CD4-positive, alpha-beta memory T cell (primary cell): ENCODE measurements at regions not wholly inside any gene's neighbourhood (a gene's known extent, or its start where the extent isn't known, plus 50 kb on each side); places are given as distances from the start of the nearest gene placed in this dataset.

ENCODE experiments used
- CTCF ChIA-PET: fragments of 350-600 bp; sonication (Branson Sonifier 250); formaldehyde crosslinking; loops from one replicate; lab custom pipeline; 2021; ENCODE audit warnings: inconsistent platforms; ENCODE audit not compliant: partially characterized antibody; lab: Charles Lee
- POLR2A ChIA-PET: fragments of 350-600 bp; sonication (Branson Sonifier 250); formaldehyde crosslinking; loops from one replicate; lab custom pipeline; 2021; ENCODE audit not compliant: partially characterized antibody; lab: Charles Lee
- DNase-seq, 5 donors: peaks; one replicate each; pipeline versions ENCODE4 v3.0.0 to v3.0.0-alpha.2; 2020 to 2022; ENCODE audit warnings: mixed read lengths in 1 of 5
- H3K27ac ChIP-seq: one replicate; pipeline ENCODE4 v1.7.0; 2013; ENCODE audit warnings: low read depth, low read length
- H3K27me3 ChIP-seq: 2 replicates; pipeline ENCODE4 v1.7.0; 2013; ENCODE audit warnings: mild to moderate bottlenecking, low read length, moderate library complexity; ENCODE audit not compliant: insufficient read depth
- H3K36me3 ChIP-seq: 2 replicates; pipeline ENCODE4 v1.7.0; 2013; ENCODE audit warnings: mild to moderate bottlenecking, low read length, moderate library complexity; ENCODE audit not compliant: insufficient read depth
- H3K4me1 ChIP-seq: 2 replicates; pipeline ENCODE4 v1.7.0; 2013; ENCODE audit warnings: mild to moderate bottlenecking, low read length, moderate library complexity; ENCODE audit not compliant: insufficient read depth
- H3K4me3 ChIP-seq, 2 donors: one replicate each; pipeline ENCODE4 v1.7.0; 2013; ENCODE audit warnings: low read length in 2 of 2, mild to moderate bottlenecking in 1 of 2
- H3K9me3 ChIP-seq, 2 donors: one replicate each; pipeline ENCODE4 v1.7.0; 2013; ENCODE audit warnings: low read length in 2 of 2, control low read depth in 1 of 2; ENCODE audit not compliant: control insufficient read depth in 1 of 2
- H3K27ac Mint-ChIP-seq, 7 donors: one replicate each; pipeline ENCODE4 v1.8.0; 2020 to 2021; ENCODE audit warnings: mixed read lengths in 7 of 7, mild to moderate bottlenecking in 6 of 7, inconsistent platforms in 3 of 7, moderate library complexity in 3 of 7
- H3K27me3 Mint-ChIP-seq, 2 donors: one replicate each; pipeline ENCODE4 v1.8.0; 2020 to 2021; ENCODE audit warnings: mixed read lengths in 2 of 2
- H3K36me3 Mint-ChIP-seq, 2 donors: one replicate each; pipeline ENCODE4 v1.8.0; 2020 to 2021; ENCODE audit warnings: mixed read lengths in 2 of 2, inconsistent platforms in 1 of 2, mild to moderate bottlenecking in 1 of 2
- H3K4me1 Mint-ChIP-seq, 4 donors: one replicate each; pipeline ENCODE4 v1.8.0; 2020 to 2021; ENCODE audit warnings: mixed read lengths in 4 of 4, mild to moderate bottlenecking in 1 of 4
- H3K4me3 Mint-ChIP-seq, 8 donors: one replicate each; pipeline ENCODE4 v1.8.0; 2020 to 2021; ENCODE audit warnings: mixed read lengths in 8 of 8, mild to moderate bottlenecking in 7 of 8, moderate library complexity in 6 of 8, inconsistent platforms in 3 of 8
- H3K9me3 Mint-ChIP-seq, 8 donors: one replicate each; pipeline ENCODE4 v1.8.0; 2020 to 2021; ENCODE audit warnings: mixed read lengths in 8 of 8, mild to moderate bottlenecking in 5 of 8, inconsistent platforms in 3 of 8, moderate library complexity in 1 of 8
- intact Hi-C: fragments of 100-400 bp; cut with micrococcal nuclease; formaldehyde crosslinking; loops from one replicate; pipeline ENCODE4 v1.15.1; 2023

DNA sequence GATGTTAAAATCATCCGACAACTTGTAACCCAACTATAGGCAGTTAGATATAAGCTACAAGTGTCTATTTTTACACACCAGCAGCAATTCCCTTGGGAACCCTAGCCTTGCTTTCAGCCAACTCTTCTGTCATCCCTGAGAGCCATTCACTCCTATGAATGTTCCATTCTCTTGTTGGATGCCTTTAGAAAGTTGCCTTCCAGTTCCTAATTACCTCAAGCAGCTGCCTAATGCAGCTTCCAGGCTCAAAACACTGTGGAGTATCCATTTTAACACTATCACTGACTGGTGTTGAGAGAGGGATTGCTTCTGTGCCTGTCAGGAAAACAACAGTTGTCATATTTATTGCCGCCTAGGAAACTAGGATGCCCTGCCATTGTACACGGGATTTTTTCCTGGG, 402.0 kb upstream of the ACVR2A start:
- CTCF ChIA-PET = no interaction called here
- Histone ChIP-seq H3K4me3 (no peak overlapping the region), H3K9me3 (no peaks in the 10 kb centered on the region), H3K27me3 (no peaks in the 10 kb centered on the region), H3K27ac (no peak overlapping the region), H3K36me3 (no peaks in the 10 kb centered on the region), H3K4me1 (no peaks in the 10 kb centered on the region)
- Mint-ChIP-seq H3K27me3 (no peaks in the 10 kb centered on the region), H3K27ac (no peak overlapping the region), H3K4me3 (no peak overlapping the region), H3K9me3 (peaks cover 0 to 3% (median 0%) of the 10 kb centered on the region in 8 donors), H3K4me1 (peaks cover 0 to 1% (median 0%) of the 10 kb centered on the region in 4 donors), H3K36me3 (no peaks in the 10 kb centered on the region)
- POLR2A ChIA-PET = no interaction called here
- intact Hi-C loops = loop anchor here (10.0 kb wide), 1 partner anchor 148 kb away; no protein-coding TSS in a partner anchor
- no peak for DNase-seq

- no peak for DNase-seq
- Mint-ChIP-seq H3K4me3 (no peak overlapping the region), H3K4me1 (peaks cover 0 to 2% (median 0%) of the 10 kb centered on the region in 4 donors), H3K36me3 (no peaks in the 10 kb centered on the region), H3K27me3 (no peaks in the 10 kb centered on the region), H3K27ac (peak overlapping the region in 1 of 7 donors; percentile 13), H3K9me3 (peaks cover 0 to 3% (median 0%) of the 10 kb centered on the region in 8 donors)
- intact Hi-C loops = loop anchor here (10.0 kb wide), 1 partner anchor 146 kb away; no protein-coding TSS in a partner anchor
- Histone ChIP-seq H3K9me3 (no peaks in the 10 kb centered on the region), H3K27ac (no peak overlapping the region), H3K36me3 (no peaks in the 10 kb centered on the region), H3K27me3 (no peaks in the 10 kb centered on the region), H3K4me3 (no peak overlapping the region), H3K4me1 (no peaks in the 10 kb centered on the region)
- ChIA-PET CTCF (no interaction called here), POLR2A (no interaction called here)
These were observed 403.6 kb upstream of the ACVR2A start for GRCh38 chr2:147441182-147441581.

DNA sequence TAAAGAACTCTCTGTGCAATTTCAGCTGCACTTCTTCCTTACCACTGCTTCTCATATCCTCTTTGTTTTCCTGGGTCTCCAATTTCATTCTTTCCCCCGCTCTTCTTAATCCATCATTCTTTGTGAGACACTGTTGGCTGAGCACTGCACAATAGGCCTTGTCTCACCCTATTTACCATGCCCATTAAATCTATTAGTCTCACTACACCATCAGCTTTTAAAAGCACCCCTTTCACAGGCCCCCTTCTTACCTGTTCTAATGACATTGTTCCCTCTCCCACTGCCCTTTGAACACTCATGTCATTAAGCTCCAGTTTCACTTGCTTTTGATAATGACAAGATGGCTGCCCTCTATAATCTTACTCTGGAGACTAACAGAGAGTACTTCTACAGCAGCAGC, 404.1 kb upstream of the ACVR2A start:
- H3K4me3 ChIP-seq = no peak overlapping the region
- H3K36me3 ChIP-seq = no peaks in the 10 kb centered on the region
- no peaks in the 10 kb centered on the region for H3K27me3 Mint-ChIP-seq
- POLR2A ChIA-PET = no interaction called here
- no peak for DNase-seq
- CTCF ChIA-PET = no interaction called here
- H3K9me3 Mint-ChIP-seq = peaks cover 0 to 3% (median 0%) of the 10 kb centered on the region in 8 donors
- H3K27ac ChIP-seq = no peak overlapping the region
- H3K9me3 ChIP-seq = no peaks in the 10 kb centered on the region
- H3K27me3 ChIP-seq = no peaks in the 10 kb centered on the region
- intact Hi-C loops = loop anchor here (10.0 kb wide), 1 partner anchor 146 kb away; no protein-coding TSS in a partner anchor
- peaks cover 0 to 2% (median 0%) of the 10 kb centered on the region in 4 donors for H3K4me1 Mint-ChIP-seq
- H3K27ac Mint-ChIP-seq = peak overlapping the region in 3 of 7 donors; percentile 6 to 24 (median 12)
- H3K4me3 Mint-ChIP-seq = no peak overlapping the region
- no peaks in the 10 kb centered on the region for H3K4me1 ChIP-seq
- no peaks in the 10 kb centered on the region for H3K36me3 Mint-ChIP-seq

DNA sequence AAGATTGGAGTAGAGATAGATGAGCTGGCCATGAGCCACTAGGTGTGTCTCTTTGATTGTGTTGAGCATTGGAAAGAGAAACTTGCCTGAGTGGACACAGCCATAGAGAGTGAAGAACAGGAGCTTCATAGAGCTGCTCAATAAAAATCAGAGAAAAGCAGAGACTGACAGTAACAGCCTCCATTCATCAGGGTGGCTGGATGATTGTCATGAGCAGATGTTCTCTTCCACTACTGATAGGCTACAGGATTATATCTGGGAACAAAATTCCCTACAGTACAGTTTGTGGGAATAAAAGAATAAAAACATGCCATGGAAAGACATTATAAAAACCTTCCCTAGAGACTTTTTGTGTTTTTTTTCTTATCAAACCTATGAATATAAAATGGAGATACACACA, 404.8 kb upstream of the ACVR2A start:
- Mint-ChIP-seq H3K27ac (no peak overlapping the region), H3K4me1 (peaks cover 0 to 2% (median 0%) of the 10 kb centered on the region in 4 donors), H3K36me3 (no peaks in the 10 kb centered on the region), H3K4me3 (no peak overlapping the region), H3K27me3 (no peaks in the 10 kb centered on the region), H3K9me3 (peaks cover 0 to 3% (median 0%) of the 10 kb centered on the region in 8 donors)
- intact Hi-C loops = loop anchor here (10.0 kb wide), 1 partner anchor 145 kb away; no protein-coding TSS in a partner anchor
- CTCF ChIA-PET = no interaction called here
- Histone ChIP-seq H3K4me1 (no peaks in the 10 kb centered on the region), H3K27ac (no peak overlapping the region), H3K9me3 (no peaks in the 10 kb centered on the region), H3K4me3 (no peak overlapping the region), H3K36me3 (no peaks in the 10 kb centered on the region), H3K27me3 (no peaks in the 10 kb centered on the region)
- DNase-seq = no peak
- POLR2A ChIA-PET = no interaction called here

- Histone ChIP-seq H3K27ac (no peak overlapping the region), H3K27me3 (no peaks in the 10 kb centered on the region), H3K36me3 (no peaks in the 10 kb centered on the region), H3K4me3 (no peak overlapping the region), H3K9me3 (no peaks in the 10 kb centered on the region), H3K4me1 (no peaks in the 10 kb centered on the region)
- CTCF ChIA-PET = no interaction called here
- Mint-ChIP-seq H3K36me3 (no peaks in the 10 kb centered on the region), H3K27me3 (no peaks in the 10 kb centered on the region), H3K9me3 (peaks cover 0 to 3% (median 0%) of the 10 kb centered on the region in 8 donors), H3K4me3 (no peak overlapping the region), H3K4me1 (peaks cover 0 to 3% (median 0%) of the 10 kb centered on the region in 4 donors), H3K27ac (no peak overlapping the region)
- POLR2A ChIA-PET = no interaction called here
- no peak for DNase-seq
- intact Hi-C loops = no loop called here
These were observed 405.9 kb upstream of the ACVR2A start for GRCh38 chr2:147438882-147439281.

DNA sequence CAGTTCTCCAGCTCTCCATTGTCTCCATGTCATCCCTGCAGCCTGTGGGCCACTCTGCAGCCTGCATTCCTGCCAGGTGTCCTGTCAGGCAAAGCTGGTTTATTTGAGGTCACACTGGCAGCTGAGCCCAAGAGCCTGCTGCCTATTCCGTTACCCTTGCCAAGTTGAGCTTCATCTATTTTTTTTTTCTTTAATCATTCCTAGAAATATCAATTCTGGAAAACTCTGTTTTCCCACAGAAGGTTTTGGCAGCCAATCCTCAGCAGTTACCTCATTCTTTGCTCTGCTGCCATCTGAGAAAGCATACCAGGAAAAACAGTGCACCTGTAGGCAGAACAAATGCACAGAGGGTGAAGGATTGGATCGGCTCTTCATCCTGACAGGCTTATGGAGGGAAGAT, 411.0 kb upstream of the ACVR2A start:
- H3K4me3 Mint-ChIP-seq = no peak overlapping the region
- Histone ChIP-seq H3K4me3 (no peak overlapping the region), H3K36me3 (no peaks in the 10 kb centered on the region), H3K27ac (no peak overlapping the region), H3K9me3 (no peaks in the 10 kb centered on the region), H3K27me3 (no peaks in the 10 kb centered on the region), H3K4me1 (no peaks in the 10 kb centered on the region)
- intact Hi-C loops = no loop called here
- DNase-seq = no peak
- H3K27me3 Mint-ChIP-seq = no peaks in the 10 kb centered on the region
- ChIA-PET POLR2A (no interaction called here), CTCF (no interaction called here)
- peaks cover 0 to 5% (median 0%) of the 10 kb centered on the region in 4 donors for H3K4me1 Mint-ChIP-seq
- no peaks in the 10 kb centered on the region for H3K36me3 Mint-ChIP-seq
- peaks cover 0 to 3% (median 0%) of the 10 kb centered on the region in 8 donors for H3K9me3 Mint-ChIP-seq
- no peak overlapping the region for H3K27ac Mint-ChIP-seq

GRCh38 chr2:147430408-147430807, 414.4 kb upstream of the ACVR2A start:
- Histone ChIP-seq H3K4me3 (no peak overlapping the region), H3K36me3 (no peaks in the 10 kb centered on the region), H3K27me3 (no peaks in the 10 kb centered on the region), H3K9me3 (no peaks in the 10 kb centered on the region), H3K27ac (no peak overlapping the region), H3K4me1 (no peaks in the 10 kb centered on the region)
- Mint-ChIP-seq H3K9me3 (peaks cover 0 to 2% (median 0%) of the 10 kb centered on the region in 8 donors), H3K27ac (no peak overlapping the region), H3K27me3 (no peaks in the 10 kb centered on the region), H3K4me3 (no peak overlapping the region), H3K4me1 (peaks cover 0 to 3% (median 0%) of the 10 kb centered on the region in 4 donors), H3K36me3 (no peaks in the 10 kb centered on the region)
- POLR2A ChIA-PET = no interaction called here
- intact Hi-C loops = no loop called here
- CTCF ChIA-PET = no interaction called here
- no peak for DNase-seq
